HG03354 (cell line): ENCODE measurements at regions not wholly inside any gene's neighbourhood (a gene's known extent, or its start where the extent isn't known, plus 50 kb on each side); places are given as distances from the start of the nearest gene placed in this dataset.
"Not testable (repeated sequence)": the region's sequence is repeated elsewhere in the genome, so short reads cannot be mapped to it uniquely, and the experiment has no call there.

Source experiments
- ATAC-seq: cut with Tn5 transposase; IDR thresholded peaks from one replicate; pipeline ENCODE4 v1.9.1; 2021; ENCODE audit warnings: mild to moderate bottlenecking; ENCODE audit not compliant: unreplicated experiment, poor library complexity, severe bottlenecking

GRCh38 chr13:107641574-107641973 is 573.8 kb downstream of the LIG4 start:
- ATAC-seq, result no peak

GRCh38 chr13:107625648-107626047 is 589.7 kb downstream of the LIG4 start:
- ATAC-seq, result no peak

- no peak for ATAC-seq
These were observed 597.8 kb downstream of the LIG4 start for GRCh38 chr13:107617527-107617926.

- no peak for ATAC-seq
These were observed 603.0 kb downstream of the LIG4 start for GRCh38 chr13:107612376-107612775.

GRCh38 chr13:107608736-107609135 is 606.6 kb downstream of the LIG4 start:
- ATAC-seq, result no peak

- ATAC-seq, result no peak
These were observed 614.4 kb downstream of the LIG4 start for GRCh38 chr13:107600971-107601370.

- ATAC-seq, result not testable (repeated sequence)
These were observed 619.0 kb downstream of the LIG4 start for GRCh38 chr13:107596306-107596705.

- no peak for ATAC-seq
These were observed 624.8 kb downstream of the LIG4 start for GRCh38 chr13:107590556-107590955.

- no peak for ATAC-seq
These were observed 627.7 kb downstream of the LIG4 start for GRCh38 chr13:107587681-107588080.

- no peak for ATAC-seq
These were observed 629.1 kb downstream of the LIG4 start for GRCh38 chr13:107586216-107586615.

- no peak for ATAC-seq
These were observed 629.7 kb downstream of the LIG4 start for GRCh38 chr13:107585469-107586180.

GRCh38 chr13:107582171-107582570 is 633.2 kb downstream of the LIG4 start:
- ATAC-seq, result no peak

- no peak for ATAC-seq
These were observed 634.5 kb downstream of the LIG4 start for GRCh38 chr13:107580741-107581412.

GRCh38 chr13:107576430-107576829 is 638.9 kb downstream of the LIG4 start:
- no peak for ATAC-seq

GRCh38 chr13:107574517-107575210 is 640.7 kb downstream of the LIG4 start:
- no peak for ATAC-seq

GRCh38 chr13:107573184-107573583 is 642.2 kb downstream of the LIG4 start:
- ATAC-seq, result no peak

- no peak for ATAC-seq
These were observed 643.2 kb downstream of the LIG4 start for GRCh38 chr13:107572156-107572555.

- no peak for ATAC-seq
These were observed 647.2 kb downstream of the LIG4 start for GRCh38 chr13:107568181-107568580.

- no peak for ATAC-seq
These were observed 652.0 kb downstream of the LIG4 start for GRCh38 chr13:107563099-107563925.

- no peak for ATAC-seq
These were observed 653.1 kb downstream of the LIG4 start for GRCh38 chr13:107562203-107562602.
